H1 (cell line): ENCODE measurements at regions not wholly inside any gene's neighbourhood (a gene's known extent, or its start where the extent isn't known, plus 50 kb on each side); places are given as distances from the start of the nearest gene placed in this dataset.

Experiments
- ATF2 ChIP-seq: IDR thresholded peaks from 2 replicates; pipeline ENCODE4 v1.6.1; 2012; ENCODE audit warnings: low read length, inconsistent platforms
- EGR1 ChIP-seq: IDR thresholded peaks from 2 replicates; pipeline ENCODE4 v1.6.1; 2011; ENCODE audit warnings: low read depth, low read length, borderline replicate concordance
- KDM5A ChIP-seq: fragments of 200-600 bp; IDR thresholded peaks from 2 replicates; pipeline ENCODE4 v1.7.1; 2012; ENCODE audit warnings: mild to moderate bottlenecking, low read length, inconsistent platforms, mixed read lengths
- PHF8 ChIP-seq: fragments of 200-600 bp; sonication (generic); conservative IDR thresholded peaks from 2 replicates; pipeline ENCODE4 v1.7.1; 2012; ENCODE audit warnings: low read depth, mild to moderate bottlenecking, inconsistent platforms, low read length, moderate library complexity
- POLR2A ChIP-seq, 2 experiments: IDR thresholded peaks; 1 replicate in 1 of 2; 2 replicates in 1 of 2; pipeline ENCODE4 v1.6.1; 2011; ENCODE audit warnings: low read depth in 2 of 2, low read length in 2 of 2, mild to moderate bottlenecking in 2 of 2; ENCODE audit errors: control extremely low read depth in 1 of 2
- POLR2AphosphoS5 ChIP-seq: IDR thresholded peaks from 2 replicates; pipeline ENCODE4 v1.6.1; 2011; ENCODE audit warnings: low read depth, low read length
- TCF12 ChIP-seq: IDR thresholded peaks from 2 replicates; pipeline ENCODE4 v1.6.1; 2011; ENCODE audit warnings: low read depth, mild to moderate bottlenecking, low read length
- YY1 ChIP-seq: IDR thresholded peaks from 2 replicates; pipeline ENCODE4 v1.6.1; 2011; ENCODE audit warnings: low read depth, mild to moderate bottlenecking, low read length
- TF ChIP-seq, protein P1 (sequence below), 3 experiments: IDR thresholded peaks; 1 replicate in 2 of 3; 2 replicates in 1 of 3; pipeline versions ENCODE4 v1.5.1 to v1.6.1; 2011; ENCODE audit warnings: low read length in 3 of 3, mild to moderate bottlenecking in 3 of 3, inconsistent platforms in 2 of 3, low read depth in 1 of 3, moderate library complexity in 1 of 3; ENCODE audit not compliant: insufficient read depth in 1 of 3; ENCODE audit errors: control extremely low read depth in 1 of 3
- TF ChIP-seq, protein P2 (sequence below): IDR thresholded peaks from 2 replicates; pipeline ENCODE4 v1.6.1; 2011; ENCODE audit warnings: low read length, improper control_type of control experiment

- TF ChIP-seq, protein P1, sequence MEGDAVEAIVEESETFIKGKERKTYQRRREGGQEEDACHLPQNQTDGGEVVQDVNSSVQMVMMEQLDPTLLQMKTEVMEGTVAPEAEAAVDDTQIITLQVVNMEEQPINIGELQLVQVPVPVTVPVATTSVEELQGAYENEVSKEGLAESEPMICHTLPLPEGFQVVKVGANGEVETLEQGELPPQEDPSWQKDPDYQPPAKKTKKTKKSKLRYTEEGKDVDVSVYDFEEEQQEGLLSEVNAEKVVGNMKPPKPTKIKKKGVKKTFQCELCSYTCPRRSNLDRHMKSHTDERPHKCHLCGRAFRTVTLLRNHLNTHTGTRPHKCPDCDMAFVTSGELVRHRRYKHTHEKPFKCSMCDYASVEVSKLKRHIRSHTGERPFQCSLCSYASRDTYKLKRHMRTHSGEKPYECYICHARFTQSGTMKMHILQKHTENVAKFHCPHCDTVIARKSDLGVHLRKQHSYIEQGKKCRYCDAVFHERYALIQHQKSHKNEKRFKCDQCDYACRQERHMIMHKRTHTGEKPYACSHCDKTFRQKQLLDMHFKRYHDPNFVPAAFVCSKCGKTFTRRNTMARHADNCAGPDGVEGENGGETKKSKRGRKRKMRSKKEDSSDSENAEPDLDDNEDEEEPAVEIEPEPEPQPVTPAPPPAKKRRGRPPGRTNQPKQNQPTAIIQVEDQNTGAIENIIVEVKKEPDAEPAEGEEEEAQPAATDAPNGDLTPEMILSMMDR (IDR thresholded peaks at IDR 0.05; ENCODE audit: control extremely low read depth in 1 of 3, insufficient read depth in 1 of 3, low read depth in 1 of 3, low read length in 3 of 3) = no peak
- TF ChIP-seq POLR2A (IDR thresholded peaks at IDR 0.05; ENCODE audit: control extremely low read depth in 1 of 2, low read depth in 2 of 2, low read length in 2 of 2) (no peak), ATF2 (no peak), POLR2AphosphoS5 (no peak), KDM5A (no peak), TCF12 (no peak), PHF8 (no peak), EGR1 (no peak), YY1 (no peak)
- TF ChIP-seq, protein P2, sequence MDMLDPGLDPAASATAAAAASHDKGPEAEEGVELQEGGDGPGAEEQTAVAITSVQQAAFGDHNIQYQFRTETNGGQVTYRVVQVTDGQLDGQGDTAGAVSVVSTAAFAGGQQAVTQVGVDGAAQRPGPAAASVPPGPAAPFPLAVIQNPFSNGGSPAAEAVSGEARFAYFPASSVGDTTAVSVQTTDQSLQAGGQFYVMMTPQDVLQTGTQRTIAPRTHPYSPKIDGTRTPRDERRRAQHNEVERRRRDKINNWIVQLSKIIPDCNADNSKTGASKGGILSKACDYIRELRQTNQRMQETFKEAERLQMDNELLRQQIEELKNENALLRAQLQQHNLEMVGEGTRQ = no peak
Observed at GRCh38 chr1:177439301-177439700, 268.5 kb downstream of the BRINP2 start.
